ENCODE measurements at regions not wholly inside any gene's neighbourhood (a gene's known extent, or its start where the extent isn't known, plus 50 kb on each side); places are given as distances from the start of the nearest gene placed in this dataset.

DNA sequence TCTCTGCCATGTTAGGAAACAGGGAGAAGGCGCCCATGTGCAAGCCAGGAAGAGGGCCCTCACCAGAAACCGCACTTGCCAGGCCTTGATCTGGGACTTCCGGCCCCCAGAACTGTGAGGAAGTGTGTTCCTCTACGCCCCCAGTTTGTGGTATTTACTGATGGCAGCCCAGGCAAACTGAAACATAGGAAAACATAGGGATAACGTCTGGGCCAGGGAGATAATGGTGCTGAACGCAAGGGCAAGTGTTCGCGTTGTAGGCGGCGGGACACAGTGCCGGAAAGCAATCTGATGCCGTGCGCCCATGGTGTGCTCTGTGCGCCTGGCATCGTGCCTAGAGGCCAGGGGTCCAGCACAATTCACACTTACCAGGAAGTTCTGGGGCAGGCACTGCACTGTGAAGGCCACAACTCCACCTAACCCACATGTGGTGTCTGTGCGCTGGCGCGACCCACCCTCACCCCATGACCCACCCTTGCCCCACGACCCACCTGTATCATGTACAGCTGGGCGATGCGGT, 53.6 kb downstream of the ARL6IP4 start:
- Histone ChIP-seq H3K4me3 (replicated peaks; ENCODE audit: insufficient read depth, low read length) (no peak overlapping the region), H3K27ac (replicated peaks) (peak overlapping the region; percentile 42), H3K27me3 (ENCODE audit: insufficient read depth, poor library complexity, severe bottlenecking) (no peaks in the 10 kb centered on the region)
- peak in 1 of 2 experiments; percentile 51 for DNase-seq (ENCODE audit: low read depth in 1 of 2, low spot score in 1 of 2)
- TF ChIP-seq POLR2AphosphoS5 (IDR thresholded peaks at IDR 0.05; ENCODE audit: low read depth) (peak; percentile 81), SPI1 (IDR thresholded peaks at IDR 0.05; ENCODE audit: borderline replicate concordance, low read depth) (peak; percentile 72), GABPA (IDR thresholded peaks at IDR 0.05; ENCODE audit: low read depth) (no peak)

- Histone ChIP-seq H3K27me3 (ENCODE audit: insufficient read depth, poor library complexity, severe bottlenecking) (no peaks in the 10 kb centered on the region), H3K27ac (replicated peaks) (peak overlapping the region; percentile 42), H3K4me3 (replicated peaks; ENCODE audit: insufficient read depth, low read length) (no peak overlapping the region)
- DNase-seq (ENCODE audit: low read depth in 1 of 2, low spot score in 1 of 2): no peak
- TF ChIP-seq GABPA (IDR thresholded peaks at IDR 0.05; ENCODE audit: low read depth) (no peak), CTCF (IDR thresholded peaks at IDR 0.05; ENCODE audit: insufficient read depth, low read length) (no peak), POLR2AphosphoS5 (IDR thresholded peaks at IDR 0.05; ENCODE audit: low read depth) (no peak), SPI1 (IDR thresholded peaks at IDR 0.05; ENCODE audit: borderline replicate concordance, low read depth) (no peak)
- TF ChIP-seq, protein P1, sequence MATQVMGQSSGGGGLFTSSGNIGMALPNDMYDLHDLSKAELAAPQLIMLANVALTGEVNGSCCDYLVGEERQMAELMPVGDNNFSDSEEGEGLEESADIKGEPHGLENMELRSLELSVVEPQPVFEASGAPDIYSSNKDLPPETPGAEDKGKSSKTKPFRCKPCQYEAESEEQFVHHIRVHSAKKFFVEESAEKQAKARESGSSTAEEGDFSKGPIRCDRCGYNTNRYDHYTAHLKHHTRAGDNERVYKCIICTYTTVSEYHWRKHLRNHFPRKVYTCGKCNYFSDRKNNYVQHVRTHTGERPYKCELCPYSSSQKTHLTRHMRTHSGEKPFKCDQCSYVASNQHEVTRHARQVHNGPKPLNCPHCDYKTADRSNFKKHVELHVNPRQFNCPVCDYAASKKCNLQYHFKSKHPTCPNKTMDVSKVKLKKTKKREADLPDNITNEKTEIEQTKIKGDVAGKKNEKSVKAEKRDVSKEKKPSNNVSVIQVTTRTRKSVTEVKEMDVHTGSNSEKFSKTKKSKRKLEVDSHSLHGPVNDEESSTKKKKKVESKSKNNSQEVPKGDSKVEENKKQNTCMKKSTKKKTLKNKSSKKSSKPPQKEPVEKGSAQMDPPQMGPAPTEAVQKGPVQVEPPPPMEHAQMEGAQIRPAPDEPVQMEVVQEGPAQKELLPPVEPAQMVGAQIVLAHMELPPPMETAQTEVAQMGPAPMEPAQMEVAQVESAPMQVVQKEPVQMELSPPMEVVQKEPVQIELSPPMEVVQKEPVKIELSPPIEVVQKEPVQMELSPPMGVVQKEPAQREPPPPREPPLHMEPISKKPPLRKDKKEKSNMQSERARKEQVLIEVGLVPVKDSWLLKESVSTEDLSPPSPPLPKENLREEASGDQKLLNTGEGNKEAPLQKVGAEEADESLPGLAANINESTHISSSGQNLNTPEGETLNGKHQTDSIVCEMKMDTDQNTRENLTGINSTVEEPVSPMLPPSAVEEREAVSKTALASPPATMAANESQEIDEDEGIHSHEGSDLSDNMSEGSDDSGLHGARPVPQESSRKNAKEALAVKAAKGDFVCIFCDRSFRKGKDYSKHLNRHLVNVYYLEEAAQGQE (IDR thresholded peaks at IDR 0.05; ENCODE audit: insufficient replicate concordance, low read depth): no peak
These were observed 53.0 kb downstream of the ARL6IP4 start for GRCh38 chr12:123033392-123034021.

- no peak overlapping the region for H3K4me3 ChIP-seq (replicated peaks; ENCODE audit: insufficient read depth, low read length)
- H3K27me3 ChIP-seq (ENCODE audit: insufficient read depth, poor library complexity, severe bottlenecking): no peaks in the 10 kb centered on the region
- TF ChIP-seq SPI1 (IDR thresholded peaks at IDR 0.05; ENCODE audit: borderline replicate concordance, low read depth) (no peak), GABPA (IDR thresholded peaks at IDR 0.05; ENCODE audit: low read depth) (no peak), POLR2AphosphoS5 (IDR thresholded peaks at IDR 0.05; ENCODE audit: low read depth) (no peak), CTCF (IDR thresholded peaks at IDR 0.05; ENCODE audit: insufficient read depth, low read length) (no peak)
- TF ChIP-seq, protein P1 (IDR thresholded peaks at IDR 0.05; ENCODE audit: insufficient replicate concordance, low read depth): no peak
- no peak for DNase-seq (ENCODE audit: low read depth in 1 of 2, low spot score in 1 of 2)
- no peak overlapping the region for H3K27ac ChIP-seq (replicated peaks)
These were observed 52.4 kb downstream of the ARL6IP4 start for GRCh38 chr12:123032736-123033391.

All from HL-60 (cell line).